ENCODE measurements at regions not wholly inside any gene's neighbourhood (a gene's known extent, or its start where the extent isn't known, plus 50 kb on each side); places are given as distances from the start of the nearest gene placed in this dataset.
"Not testable (repeated sequence)": the region's sequence is repeated elsewhere in the genome, so short reads cannot be mapped to it uniquely, and the experiment has no call there.

DNA sequence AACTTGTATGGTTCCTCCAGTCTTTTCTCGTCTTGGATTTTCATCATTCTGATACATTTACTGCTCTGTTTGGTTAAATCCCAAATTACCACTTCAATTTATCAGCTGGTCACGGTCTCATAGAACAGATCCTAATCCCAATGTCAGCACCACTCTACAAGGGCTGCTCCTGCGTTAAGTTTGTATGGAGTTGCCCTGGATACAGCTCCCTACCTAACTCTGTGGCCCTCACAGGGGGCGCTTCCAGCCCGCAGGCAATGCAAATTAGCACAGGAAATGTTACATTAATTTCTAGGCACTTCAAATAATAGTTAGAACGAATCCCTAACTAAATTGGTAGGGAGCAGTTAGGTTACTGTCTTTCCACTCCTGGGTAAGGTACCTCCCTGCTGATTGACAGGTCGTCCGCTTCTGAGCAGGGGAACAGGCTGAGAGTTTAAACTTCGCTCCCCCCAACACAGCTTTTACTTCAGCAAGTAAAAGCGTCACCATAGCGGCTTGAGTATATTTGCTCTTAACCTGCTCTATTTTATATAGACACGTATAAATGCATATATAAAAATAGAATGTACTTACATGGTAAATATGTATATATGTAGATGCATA lies 238.5 kb upstream of the FANCL start:
- no peaks in the 10 kb centered on the region for H3K4me1 ChIP-seq
- 68 to 69% methylated on average over 12 of the region's 12 CpGs for WGBS, 2 donors
- H3K27me3 ChIP-seq: no peaks in the 10 kb centered on the region
- intact Hi-C loops (cut with DNase I): no loop called here
- no peak for ATAC-seq
- no peak overlapping the region for H3K4me3 ChIP-seq
- no peak for DNase-seq
- no peaks in the 10 kb centered on the region for H3K36me3 ChIP-seq (replicated peaks in 1 of 2; ENCODE audit: insufficient read depth in 1 of 2, low read depth in 2 of 2)
- H3K9me3 ChIP-seq: no peaks in the 10 kb centered on the region
- H3K27ac ChIP-seq: no peak overlapping the region
- TF ChIP-seq POLR2A (IDR thresholded peaks at IDR 0.05) (no peak), CTCF (IDR thresholded peaks at IDR 0.05) (no peak)

GRCh38 chr2:58476556-58476955 lies 235.4 kb upstream of the FANCL start:
- Histone ChIP-seq H3K36me3 (replicated peaks in 1 of 2; ENCODE audit: insufficient read depth in 1 of 2, low read depth in 2 of 2) (no peaks in the 10 kb centered on the region), H3K9me3 (no peaks in the 10 kb centered on the region), H3K27ac (no peak overlapping the region), H3K27me3 (no peaks in the 10 kb centered on the region), H3K4me3 (no peak overlapping the region), H3K4me1 (no peaks in the 10 kb centered on the region)
- ATAC-seq (no peak), DNase-seq (no peak)
- intact Hi-C loops (cut with DNase I): no loop called here
- TF ChIP-seq POLR2A (IDR thresholded peaks at IDR 0.05) (no peak), CTCF (IDR thresholded peaks at IDR 0.05) (no peak)

GRCh38 chr2:58475756-58476155 lies 234.6 kb upstream of the FANCL start:
- no peaks in the 10 kb centered on the region for H3K27me3 ChIP-seq
- H3K27ac ChIP-seq: no peak overlapping the region
- no peak for DNase-seq
- H3K4me3 ChIP-seq: no peak overlapping the region
- ATAC-seq: no peak
- H3K9me3 ChIP-seq: no peaks in the 10 kb centered on the region
- no peaks in the 10 kb centered on the region for H3K36me3 ChIP-seq (replicated peaks in 1 of 2; ENCODE audit: insufficient read depth in 1 of 2, low read depth in 2 of 2)
- TF ChIP-seq POLR2A (IDR thresholded peaks at IDR 0.05) (no peak), CTCF (IDR thresholded peaks at IDR 0.05) (no peak)
- WGBS, 2 donors: 80 to 84% methylated on average over 2 of the region's 2 CpGs
- no peaks in the 10 kb centered on the region for H3K4me1 ChIP-seq
- intact Hi-C loops (cut with DNase I): no loop called here

DNA sequence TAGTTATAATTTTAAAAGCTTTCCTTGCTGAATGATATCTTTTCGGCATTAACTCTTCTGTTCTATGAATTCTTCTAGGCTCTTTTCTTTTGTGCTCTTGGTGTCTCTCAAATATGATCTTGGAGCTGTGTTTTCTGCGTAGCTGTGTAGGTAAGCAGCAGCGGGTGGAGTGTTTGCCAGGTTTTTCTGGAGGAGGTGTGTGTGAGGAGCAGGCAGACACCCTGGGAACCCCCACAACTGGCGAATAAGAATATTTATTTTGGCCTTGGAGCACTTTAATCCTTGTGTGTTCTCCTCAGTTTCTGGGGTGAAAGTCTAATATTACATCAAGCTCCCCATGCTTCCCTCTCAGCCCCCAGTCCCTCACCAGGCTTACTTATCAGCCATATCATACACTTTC lies 232.0 kb upstream of the FANCL start:
- no peak overlapping the region for H3K4me3 ChIP-seq
- peak in 3 of 4 donors; percentile 13 to 56 (median 20) for DNase-seq
- no peaks in the 10 kb centered on the region for H3K9me3 ChIP-seq
- no peaks in the 10 kb centered on the region for H3K4me1 ChIP-seq
- no peaks in the 10 kb centered on the region for H3K36me3 ChIP-seq (replicated peaks in 1 of 2; ENCODE audit: insufficient read depth in 1 of 2, low read depth in 2 of 2)
- no peak for TF ChIP-seq CTCF (IDR thresholded peaks at IDR 0.05)
- TF ChIP-seq POLR2A (IDR thresholded peaks at IDR 0.05): no peak
- H3K27ac ChIP-seq: no peak overlapping the region
- WGBS, 2 donors: 39 to 43% methylated on average over 4 of the region's 4 CpGs
- intact Hi-C loops (cut with DNase I): no loop called here
- H3K27me3 ChIP-seq: no peaks in the 10 kb centered on the region
- ATAC-seq: no peak

DNA sequence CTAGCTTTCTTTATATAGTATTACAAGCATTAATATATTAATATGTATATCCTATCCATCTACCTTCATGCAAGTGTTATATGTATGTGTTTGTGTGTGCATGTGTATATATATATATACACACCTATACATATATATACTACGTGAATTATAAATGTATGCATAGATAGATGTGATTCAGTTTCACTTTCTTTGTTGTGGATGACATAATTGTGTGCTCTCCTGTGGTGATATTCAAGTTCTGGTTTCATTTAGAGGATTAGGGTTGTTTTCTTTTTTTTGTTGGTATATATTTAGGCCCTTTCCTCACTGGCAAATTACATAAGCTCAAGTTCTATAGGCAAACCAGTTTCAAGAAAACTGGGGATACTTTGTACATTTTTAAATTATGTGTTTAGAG lies 225.7 kb upstream of the FANCL start:
- Histone ChIP-seq H3K4me3 (no peak overlapping the region), H3K27me3 (no peaks in the 10 kb centered on the region), H3K36me3 (replicated peaks in 1 of 2; ENCODE audit: insufficient read depth in 1 of 2, low read depth in 2 of 2) (no peaks in the 10 kb centered on the region), H3K9me3 (no peaks in the 10 kb centered on the region), H3K27ac (no peak overlapping the region), H3K4me1 (no peaks in the 10 kb centered on the region)
- ATAC-seq (no peak), DNase-seq (no peak)
- TF ChIP-seq CTCF (IDR thresholded peaks at IDR 0.05) (no peak), POLR2A (IDR thresholded peaks at IDR 0.05) (no peak)
- intact Hi-C loops (cut with DNase I): no loop called here
- 83 to 92% methylated on average over 1 of the region's 1 CpG for WGBS, 2 donors

- WGBS, 2 donors: 76 to 83% methylated on average over 2 of the region's 2 CpGs
- DNase-seq; H3K4me3 ChIP-seq; H3K27me3 ChIP-seq; ATAC-seq; H3K36me3 ChIP-seq (replicated peaks in 1 of 2; ENCODE audit: insufficient read depth in 1 of 2, low read depth in 2 of 2); H3K27ac ChIP-seq; H3K4me1 ChIP-seq; intact Hi-C loops (cut with DNase I); H3K9me3 ChIP-seq: not testable (repeated sequence)
Observed at GRCh38 chr2:58466021-58466420, 224.9 kb upstream of the FANCL start.
